ENCODE measurements at regions not wholly inside any gene's neighbourhood (a gene's known extent, or its start where the extent isn't known, plus 50 kb on each side); places are given as distances from the start of the nearest gene placed in this dataset.
"Not testable (repeated sequence)": the region's sequence is repeated elsewhere in the genome, so short reads cannot be mapped to it uniquely, and the experiment has no call there.

DNA sequence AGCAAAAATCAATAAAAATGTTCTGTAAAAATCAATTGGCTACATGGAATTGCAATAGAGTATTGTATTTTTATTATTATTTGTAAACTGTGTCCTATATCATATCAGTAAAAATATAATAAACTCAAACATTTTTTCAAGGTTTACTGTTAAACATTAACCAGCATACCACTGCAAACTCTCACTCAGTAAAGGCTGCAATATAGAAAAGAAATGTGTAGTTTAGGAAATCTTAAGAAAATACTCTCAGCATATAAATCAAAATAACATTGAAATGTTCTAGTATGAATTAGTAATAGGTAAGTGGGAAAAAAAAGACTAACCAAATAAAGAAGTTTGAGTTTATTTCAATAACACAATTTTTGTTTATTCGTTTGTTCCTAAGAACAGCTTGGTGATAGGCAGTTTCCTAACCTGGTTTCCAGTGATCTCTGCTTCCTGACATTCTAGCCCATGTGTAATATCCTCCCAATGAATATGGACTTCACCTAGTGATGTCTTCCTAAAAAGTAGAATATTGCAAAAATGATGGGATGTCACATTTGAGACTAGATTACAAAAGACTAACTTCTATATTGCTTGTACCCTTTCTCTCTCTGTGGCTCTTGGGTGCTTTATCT is 870.1 kb downstream of the BRINP3 start:
- Histone ChIP-seq H3K4me1 (ENCODE audit: insufficient read depth, low read length) (no peaks in the 10 kb centered on the region), H3K9me3 (ENCODE audit: insufficient read depth, low read depth, low read length) (no peaks in the 10 kb centered on the region), H3K9ac (ENCODE audit: low read depth, low read length) (no peak overlapping the region), H3K27me3 (ENCODE audit: insufficient read depth, low read length) (no peaks in the 10 kb centered on the region), H3K36me3 (ENCODE audit: insufficient read depth, low read length) (no peaks in the 10 kb centered on the region), H3K27ac (ENCODE audit: low read depth, low read length) (no peak overlapping the region), H3K4me3 (ENCODE audit: low read length) (no peak overlapping the region)
- WGBS: 88% methylated on average over 1 of the region's 1 CpG

- H3K27me3 ChIP-seq (ENCODE audit: insufficient read depth, low read length): no peaks in the 10 kb centered on the region
- H3K36me3 ChIP-seq (ENCODE audit: insufficient read depth, low read length): no peaks in the 10 kb centered on the region
- H3K4me3 ChIP-seq (ENCODE audit: low read length): no peak overlapping the region
- no peak overlapping the region for H3K27ac ChIP-seq (ENCODE audit: low read depth, low read length)
- H3K9me3 ChIP-seq (ENCODE audit: insufficient read depth, low read depth, low read length): no peaks in the 10 kb centered on the region
- no peak overlapping the region for H3K9ac ChIP-seq (ENCODE audit: low read depth, low read length)
- H3K4me1 ChIP-seq (ENCODE audit: insufficient read depth, low read length): no peaks in the 10 kb centered on the region
- WGBS: 58% methylated on average over 2 of the region's 2 CpGs
Measured at GRCh38 chr1:189609167-189609566, 868.5 kb downstream of the BRINP3 start.

DNA sequence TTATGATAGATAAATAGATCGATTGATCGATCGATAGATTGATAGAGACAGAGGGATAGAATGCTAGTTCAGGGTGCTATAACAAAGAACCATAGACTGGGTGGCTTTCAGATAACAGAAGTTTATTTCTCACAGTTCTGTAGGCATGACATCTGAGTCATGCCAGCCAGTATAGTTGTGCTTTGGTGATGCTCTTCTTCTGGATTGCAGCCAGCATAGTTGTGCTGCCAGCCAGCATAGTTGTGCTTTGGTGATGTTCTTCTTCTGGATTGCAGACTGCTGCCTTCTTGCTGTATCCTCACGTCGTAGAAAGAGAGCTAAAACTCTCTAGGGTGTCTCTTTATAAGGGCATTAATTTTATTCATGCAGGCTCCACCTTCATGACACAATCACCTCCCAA is 860.8 kb downstream of the BRINP3 start:
- WGBS: 76% methylated on average over 5 of the region's 5 CpGs
- Histone ChIP-seq H3K27ac (ENCODE audit: low read depth, low read length) (no peak overlapping the region), H3K36me3 (ENCODE audit: insufficient read depth, low read length) (no peaks in the 10 kb centered on the region), H3K4me3 (ENCODE audit: low read length) (no peak overlapping the region), H3K9ac (ENCODE audit: low read depth, low read length) (no peak overlapping the region), H3K4me1 (ENCODE audit: insufficient read depth, low read length) (no peaks in the 10 kb centered on the region), H3K27me3 (ENCODE audit: insufficient read depth, low read length) (no peaks in the 10 kb centered on the region), H3K9me3 (ENCODE audit: insufficient read depth, low read depth, low read length) (no peaks in the 10 kb centered on the region)

DNA sequence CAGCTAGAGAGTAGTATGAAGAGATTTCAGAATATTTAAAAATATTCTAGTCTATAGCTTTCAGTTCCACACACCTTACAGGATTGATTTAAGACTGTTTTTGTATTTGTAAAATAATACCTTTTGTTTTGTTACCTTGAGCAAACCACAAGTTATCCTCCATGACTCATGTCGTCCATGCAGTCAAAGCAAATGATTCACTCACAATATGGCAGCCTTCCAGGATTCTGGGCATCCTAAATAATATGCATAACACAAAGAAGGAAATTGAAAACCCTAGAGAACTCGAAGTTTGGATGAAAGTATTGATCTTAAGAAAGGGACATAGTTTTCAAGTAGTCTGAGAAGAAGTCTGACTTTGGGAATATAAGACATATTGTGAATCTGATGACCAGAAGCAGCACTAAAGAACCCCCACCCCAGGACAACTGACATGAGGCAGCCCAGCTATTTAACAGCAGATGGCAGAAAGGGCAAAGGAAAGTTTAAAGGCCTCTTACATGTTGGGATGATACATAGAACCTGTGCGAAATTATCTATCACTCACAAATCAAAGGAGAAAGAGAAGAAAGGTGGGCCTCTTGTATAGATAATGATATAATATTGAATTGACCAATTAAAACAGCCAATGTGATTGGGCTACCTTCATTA is 857.9 kb downstream of the BRINP3 start:
- Histone ChIP-seq H3K27me3 (ENCODE audit: insufficient read depth, low read length) (no peaks in the 10 kb centered on the region), H3K4me3 (ENCODE audit: low read length) (no peak overlapping the region), H3K9ac (ENCODE audit: low read depth, low read length) (no peak overlapping the region), H3K36me3 (ENCODE audit: insufficient read depth, low read length) (no peaks in the 10 kb centered on the region), H3K9me3 (ENCODE audit: insufficient read depth, low read depth, low read length) (no peaks in the 10 kb centered on the region), H3K27ac (ENCODE audit: low read depth, low read length) (no peak overlapping the region), H3K4me1 (ENCODE audit: insufficient read depth, low read length) (no peaks in the 10 kb centered on the region)
- WGBS: 91% methylated on average over 2 of the region's 3 CpGs

DNA sequence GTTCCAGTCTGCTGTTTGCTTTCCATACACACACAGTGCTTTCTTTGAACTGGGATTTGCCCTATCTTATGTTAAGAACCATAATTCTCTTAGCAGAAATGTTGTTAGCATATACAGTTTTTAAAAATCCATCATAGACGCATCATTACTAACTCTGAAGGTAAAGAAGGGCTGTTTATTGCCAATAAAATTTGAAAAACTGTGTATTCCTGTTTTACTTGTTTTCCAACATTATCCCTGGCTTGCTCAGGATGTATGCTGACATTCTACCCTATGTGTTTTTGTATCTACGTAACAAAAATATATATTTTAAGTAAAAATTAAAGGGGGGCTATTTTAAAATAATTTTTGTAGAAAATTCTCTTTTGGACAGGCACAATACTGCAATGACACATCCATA is 857.2 kb downstream of the BRINP3 start:
- H3K27me3 ChIP-seq (ENCODE audit: insufficient read depth, low read length): no peaks in the 10 kb centered on the region
- H3K9me3 ChIP-seq (ENCODE audit: insufficient read depth, low read depth, low read length): no peaks in the 10 kb centered on the region
- no peak overlapping the region for H3K4me3 ChIP-seq (ENCODE audit: low read length)
- no peak overlapping the region for H3K27ac ChIP-seq (ENCODE audit: low read depth, low read length)
- H3K4me1 ChIP-seq (ENCODE audit: insufficient read depth, low read length): no peaks in the 10 kb centered on the region
- no CpG with 5 or more reads among the region's 2 CpGs for WGBS
- no peak overlapping the region for H3K9ac ChIP-seq (ENCODE audit: low read depth, low read length)
- no peaks in the 10 kb centered on the region for H3K36me3 ChIP-seq (ENCODE audit: insufficient read depth, low read length)

- H3K27me3 ChIP-seq (ENCODE audit: insufficient read depth, low read length): no peaks in the 10 kb centered on the region
- no peak overlapping the region for H3K4me3 ChIP-seq (ENCODE audit: low read length)
- no peak overlapping the region for H3K27ac ChIP-seq (ENCODE audit: low read depth, low read length)
- no peaks in the 10 kb centered on the region for H3K36me3 ChIP-seq (ENCODE audit: insufficient read depth, low read length)
- no peaks in the 10 kb centered on the region for H3K9me3 ChIP-seq (ENCODE audit: insufficient read depth, low read depth, low read length)
- WGBS: 100% methylated on average over 2 of the region's 2 CpGs
- no peak overlapping the region for H3K9ac ChIP-seq (ENCODE audit: low read depth, low read length)
- no peaks in the 10 kb centered on the region for H3K4me1 ChIP-seq (ENCODE audit: insufficient read depth, low read length)
Measured at GRCh38 chr1:189623336-189623735, 854.3 kb downstream of the BRINP3 start.

DNA sequence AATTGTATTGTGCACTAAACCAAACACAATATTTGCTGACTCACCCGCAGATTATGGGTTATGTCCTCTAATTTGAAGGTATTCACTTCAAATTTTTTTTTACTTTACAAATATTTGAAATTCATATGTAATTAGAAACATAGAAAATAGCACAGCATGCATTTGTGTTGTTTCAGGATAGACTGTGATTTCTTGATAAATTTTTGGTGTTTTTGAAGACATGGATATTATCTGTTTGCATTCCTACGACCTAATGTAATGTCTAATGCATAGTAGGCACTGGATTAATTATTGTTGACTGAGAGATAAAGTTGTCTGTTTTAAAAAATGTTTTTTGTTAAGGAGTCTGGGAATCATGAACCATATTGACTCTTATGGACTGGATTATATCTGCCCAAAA is 850.2 kb downstream of the BRINP3 start:
- no peak overlapping the region for H3K27ac ChIP-seq (ENCODE audit: low read depth, low read length)
- H3K4me3 ChIP-seq (ENCODE audit: low read length): no peak overlapping the region
- no peaks in the 10 kb centered on the region for H3K4me1 ChIP-seq (ENCODE audit: insufficient read depth, low read length)
- no peaks in the 10 kb centered on the region for H3K9me3 ChIP-seq (ENCODE audit: insufficient read depth, low read depth, low read length)
- no peaks in the 10 kb centered on the region for H3K27me3 ChIP-seq (ENCODE audit: insufficient read depth, low read length)
- H3K9ac ChIP-seq (ENCODE audit: low read depth, low read length): no peak overlapping the region
- H3K36me3 ChIP-seq (ENCODE audit: insufficient read depth, low read length): no peaks in the 10 kb centered on the region
- 96% methylated on average over 1 of the region's 2 CpGs for WGBS

DNA sequence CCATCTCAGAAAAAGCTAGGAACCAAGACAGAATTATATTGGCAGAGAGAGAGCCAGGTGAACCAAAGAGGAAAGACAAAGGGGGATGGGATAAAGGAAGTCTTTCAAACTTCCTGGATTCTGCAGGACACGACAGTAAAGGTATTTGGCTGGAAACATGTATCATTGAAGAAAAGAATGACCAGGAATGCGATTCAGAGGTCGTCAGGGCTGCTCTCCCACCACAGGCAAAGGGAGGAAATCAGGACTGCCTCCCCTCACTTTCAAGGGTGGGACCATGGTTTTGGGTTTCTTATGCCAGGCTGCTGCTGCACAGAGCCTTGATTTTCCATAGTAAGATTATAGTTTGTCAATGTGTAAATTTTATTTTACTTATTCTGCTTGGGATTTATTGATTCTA is 848.8 kb downstream of the BRINP3 start:
- WGBS: 58% methylated on average over 3 of the region's 3 CpGs

GRCh38 chr1:189633658-189634057 is 844.0 kb downstream of the BRINP3 start:
- H3K4me1 ChIP-seq (ENCODE audit: insufficient read depth, low read length): no peaks in the 10 kb centered on the region
- no peaks in the 10 kb centered on the region for H3K27me3 ChIP-seq (ENCODE audit: insufficient read depth, low read length)
- H3K36me3 ChIP-seq (ENCODE audit: insufficient read depth, low read length): no peaks in the 10 kb centered on the region
- no peaks in the 10 kb centered on the region for H3K9me3 ChIP-seq (ENCODE audit: insufficient read depth, low read depth, low read length)
- no peak overlapping the region for H3K27ac ChIP-seq (ENCODE audit: low read depth, low read length)
- 97% methylated on average over 1 of the region's 2 CpGs for WGBS
- H3K4me3 ChIP-seq (ENCODE audit: low read length): no peak overlapping the region
- H3K9ac ChIP-seq (ENCODE audit: low read depth, low read length): no peak overlapping the region

More for the DNA sequence above, 848.8 kb downstream of the BRINP3 start:
- Histone ChIP-seq H3K9me3 (ENCODE audit: insufficient read depth, low read depth, low read length) (no peaks in the 10 kb centered on the region), H3K4me3 (ENCODE audit: low read length) (no peak overlapping the region), H3K9ac (ENCODE audit: low read depth, low read length) (no peak overlapping the region), H3K4me1 (ENCODE audit: insufficient read depth, low read length) (no peaks in the 10 kb centered on the region), H3K36me3 (ENCODE audit: insufficient read depth, low read length) (no peaks in the 10 kb centered on the region), H3K27ac (ENCODE audit: low read depth, low read length) (no peak overlapping the region), H3K27me3 (ENCODE audit: insufficient read depth, low read length) (no peaks in the 10 kb centered on the region)

GRCh38 chr1:189637041-189637440 is 840.6 kb downstream of the BRINP3 start:
- Histone ChIP-seq H3K9me3 (ENCODE audit: insufficient read depth, low read depth, low read length) (no peaks in the 10 kb centered on the region), H3K27ac (ENCODE audit: low read depth, low read length) (no peak overlapping the region), H3K4me1 (ENCODE audit: insufficient read depth, low read length) (no peaks in the 10 kb centered on the region), H3K36me3 (ENCODE audit: insufficient read depth, low read length) (no peaks in the 10 kb centered on the region), H3K27me3 (ENCODE audit: insufficient read depth, low read length) (no peaks in the 10 kb centered on the region), H3K4me3 (ENCODE audit: low read length) (no peak overlapping the region), H3K9ac (ENCODE audit: low read depth, low read length) (no peak overlapping the region)
- WGBS: 97% methylated on average over 2 of the region's 2 CpGs

DNA sequence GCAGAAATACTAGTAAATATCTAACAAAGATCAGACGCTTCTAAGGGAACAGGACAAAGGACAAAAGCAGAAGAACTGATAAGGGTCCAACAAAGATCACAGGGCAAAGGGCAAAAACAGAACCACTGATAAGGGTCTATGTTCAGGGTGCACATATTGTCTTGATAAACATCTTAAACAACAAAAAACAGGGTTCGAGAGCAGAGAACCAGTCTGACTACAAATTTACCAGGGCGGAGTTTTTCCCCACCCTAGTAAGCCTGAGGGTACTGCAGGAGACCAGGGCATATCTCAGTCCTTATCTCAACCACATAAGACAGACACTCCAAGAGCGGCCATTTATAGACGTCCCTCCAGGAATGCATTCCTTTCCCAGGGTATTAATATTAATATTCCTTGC is 833.5 kb downstream of the BRINP3 start:
- not testable (repeated sequence) for H3K9me3 ChIP-seq (ENCODE audit: insufficient read depth, low read depth, low read length); H3K36me3 ChIP-seq (ENCODE audit: insufficient read depth, low read length); H3K27ac ChIP-seq (ENCODE audit: low read depth, low read length); H3K27me3 ChIP-seq (ENCODE audit: insufficient read depth, low read length); H3K4me3 ChIP-seq (ENCODE audit: low read length); H3K9ac ChIP-seq (ENCODE audit: low read depth, low read length); H3K4me1 ChIP-seq (ENCODE audit: insufficient read depth, low read length)
- WGBS: 93% methylated on average over 5 of the region's 5 CpGs

DNA sequence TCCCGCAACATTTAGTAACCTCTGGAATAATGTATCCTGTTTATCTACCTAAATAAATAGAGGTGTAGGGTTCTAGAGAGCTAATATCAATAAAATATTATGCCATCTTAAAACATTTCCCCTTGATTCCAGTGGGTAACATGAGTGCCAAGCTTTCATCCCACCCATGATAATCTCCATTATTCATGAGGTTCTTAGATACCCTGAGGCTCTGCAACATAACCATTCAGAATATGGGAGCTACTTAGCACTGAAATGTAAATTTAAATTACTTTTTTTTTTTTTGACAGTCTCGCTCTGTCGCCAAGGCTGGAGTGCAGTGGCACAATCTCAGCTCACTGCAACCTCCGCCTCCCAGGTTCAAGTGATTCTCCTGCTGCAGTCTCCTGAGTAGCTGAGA is 832.7 kb downstream of the BRINP3 start:
- H3K4me1 ChIP-seq (ENCODE audit: insufficient read depth, low read length): no peaks in the 10 kb centered on the region
- no peaks in the 10 kb centered on the region for H3K9me3 ChIP-seq (ENCODE audit: insufficient read depth, low read depth, low read length)
- H3K4me3 ChIP-seq (ENCODE audit: low read length): no peak overlapping the region
- no peaks in the 10 kb centered on the region for H3K27me3 ChIP-seq (ENCODE audit: insufficient read depth, low read length)
- WGBS: 93% methylated on average over 3 of the region's 4 CpGs
- no peak overlapping the region for H3K27ac ChIP-seq (ENCODE audit: low read depth, low read length)
- H3K9ac ChIP-seq (ENCODE audit: low read depth, low read length): no peak overlapping the region
- no peaks in the 10 kb centered on the region for H3K36me3 ChIP-seq (ENCODE audit: insufficient read depth, low read length)

Data from HUES64 (cell line).